ENCODE measurements at regions not wholly inside any gene's neighbourhood (a gene's known extent, or its start where the extent isn't known, plus 50 kb on each side); places are given as distances from the start of the nearest gene placed in this dataset.

DNA sequence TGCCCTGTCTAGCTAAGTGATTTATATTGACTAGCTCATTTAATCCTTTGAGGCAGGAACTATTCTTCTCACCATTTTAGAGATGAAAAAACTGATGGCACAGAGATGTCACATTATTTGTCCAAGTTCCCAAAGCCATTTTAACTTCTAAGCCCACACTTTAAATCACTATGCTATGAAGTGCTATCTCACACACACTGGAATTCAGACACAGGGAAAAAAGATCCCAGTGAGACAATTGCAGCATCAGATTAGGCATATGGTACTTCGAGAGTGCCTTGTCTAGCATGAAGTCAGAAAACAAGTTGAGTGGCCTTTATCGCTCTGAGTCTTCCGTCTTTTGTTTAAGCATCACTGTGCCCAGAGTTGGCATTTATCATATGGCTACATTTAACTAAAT is 54.1 kb upstream of the PDE7B start:
- H3K9ac ChIP-seq (ENCODE audit: insufficient read depth, low read depth, low read length): no peak overlapping the region
- H3K4me2 ChIP-seq (ENCODE audit: low read depth, low read length): no peak overlapping the region
- H3K9me3 ChIP-seq (ENCODE audit: low read length): no peaks in the 10 kb centered on the region
- 59% methylated on average over 3 of the region's 3 CpGs for WGBS (ENCODE audit: low lambda C conversion rate)
- DNase-seq (ENCODE audit: low spot score): no peak
- no peaks in the 10 kb centered on the region for H3K27me3 ChIP-seq (ENCODE audit: control insufficient read depth in 1 of 2, insufficient read depth in 2 of 2, low read length in 2 of 2)
- no peaks in the 10 kb centered on the region for H3K79me2 ChIP-seq (ENCODE audit: insufficient read depth, low read length)
- POLR2A ChIA-PET: no interaction called here
- H3K4me1 ChIP-seq (ENCODE audit: insufficient read depth, low read length): no peaks in the 10 kb centered on the region
- no peak for ATAC-seq
- in situ Hi-C loops (cut with HindIII; ENCODE audit: extremely low pct_ligation_motif_present, low pct_unique_long_range_greater_than_20kb) (no loop called here), intact Hi-C loops (cut with micrococcal nuclease; ENCODE audit: unreplicated experiment) (no loop called here)
- CTCF ChIA-PET (ENCODE audit: low intra/inter-chr PET ratio, low total read pairs): no interaction called here
- no peaks in the 10 kb centered on the region for H4K20me1 ChIP-seq (ENCODE audit: insufficient read depth, low read length)
- BruUV-seq (replicated peaks): no TSS peak
- no peak overlapping the region for H3K27ac ChIP-seq (ENCODE audit: extremely low read length, insufficient read depth, low read length)
- FAIRE-seq: no peak
- no peaks in the 10 kb centered on the region for H3K36me3 ChIP-seq (replicated peaks in 1 of 2; ENCODE audit: control insufficient read depth in 1 of 2, insufficient read depth in 2 of 2, low read length in 2 of 2)
- H2AFZ ChIP-seq (ENCODE audit: low read length): no peak overlapping the region
- H3K4me3 ChIP-seq (replicated peaks in 1 of 3; ENCODE audit: insufficient read depth in 1 of 3, low read depth in 2 of 3, low read length in 3 of 3): no peak overlapping the region
- TF ChIP-seq ZKSCAN5 (CRISPR knock-in tag; IDR thresholded peaks at IDR 0.05): no peak
- TF ChIP-seq NRL (CRISPR knock-in tag; IDR thresholded peaks at IDR 0.05; ENCODE audit: borderline replicate concordance): no peak
- no peak for TF ChIP-seq ZIK1 (CRISPR knock-in tag; IDR thresholded peaks at IDR 0.05; ENCODE audit: borderline replicate concordance, low read depth)
- TF ChIP-seq ATM (IDR thresholded peaks at IDR 0.05; ENCODE audit: borderline replicate concordance): no peak
- no peak for TF ChIP-seq ZSCAN20 (CRISPR knock-in tag; IDR thresholded peaks at IDR 0.05; ENCODE audit: borderline replicate concordance)
- TF ChIP-seq, protein P1, sequence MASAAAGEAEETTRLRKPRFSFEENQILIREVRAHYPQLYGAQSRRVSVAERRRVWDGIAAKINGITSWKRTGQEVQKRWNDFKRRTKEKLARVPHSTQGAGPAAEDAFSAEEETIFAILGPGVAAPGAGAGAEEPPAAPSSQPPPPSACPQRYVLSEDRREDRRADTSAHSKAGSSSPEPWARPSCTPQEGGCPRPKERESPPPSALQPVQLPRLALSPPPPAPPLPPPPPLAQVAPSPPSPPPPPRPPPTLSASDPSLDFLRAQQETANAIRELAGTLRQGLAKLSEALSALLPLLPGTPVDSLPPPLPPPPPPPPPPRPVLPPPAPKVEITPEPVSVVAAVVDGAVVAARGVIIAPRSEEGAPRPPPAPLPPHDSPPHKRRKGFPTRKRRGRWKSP (CRISPR knock-in tag; IDR thresholded peaks at IDR 0.05): no peak
- no peak for TF ChIP-seq ZSCAN12 (CRISPR knock-in tag; IDR thresholded peaks at IDR 0.05)
- TF ChIP-seq HIVEP1 (CRISPR knock-in tag; IDR thresholded peaks at IDR 0.05): no peak
- TF ChIP-seq ZNF354B (CRISPR knock-in tag; IDR thresholded peaks at IDR 0.05): no peak
- TF ChIP-seq, protein P2, sequence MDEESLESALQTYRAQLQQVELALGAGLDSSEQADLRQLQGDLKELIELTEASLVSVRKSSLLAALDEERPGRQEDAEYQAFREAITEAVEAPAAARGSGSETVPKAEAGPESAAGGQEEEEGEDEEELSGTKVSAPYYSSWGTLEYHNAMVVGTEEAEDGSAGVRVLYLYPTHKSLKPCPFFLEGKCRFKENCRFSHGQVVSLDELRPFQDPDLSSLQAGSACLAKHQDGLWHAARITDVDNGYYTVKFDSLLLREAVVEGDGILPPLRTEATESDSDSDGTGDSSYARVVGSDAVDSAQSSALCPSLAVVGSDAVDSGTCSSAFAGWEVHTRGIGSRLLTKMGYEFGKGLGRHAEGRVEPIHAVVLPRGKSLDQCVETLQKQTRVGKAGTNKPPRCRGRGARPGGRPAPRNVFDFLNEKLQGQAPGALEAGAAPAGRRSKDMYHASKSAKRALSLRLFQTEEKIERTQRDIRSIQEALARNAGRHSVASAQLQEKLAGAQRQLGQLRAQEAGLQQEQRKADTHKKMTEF (CRISPR knock-in tag; IDR thresholded peaks at IDR 0.05): no peak
- TF ChIP-seq, protein P3, sequence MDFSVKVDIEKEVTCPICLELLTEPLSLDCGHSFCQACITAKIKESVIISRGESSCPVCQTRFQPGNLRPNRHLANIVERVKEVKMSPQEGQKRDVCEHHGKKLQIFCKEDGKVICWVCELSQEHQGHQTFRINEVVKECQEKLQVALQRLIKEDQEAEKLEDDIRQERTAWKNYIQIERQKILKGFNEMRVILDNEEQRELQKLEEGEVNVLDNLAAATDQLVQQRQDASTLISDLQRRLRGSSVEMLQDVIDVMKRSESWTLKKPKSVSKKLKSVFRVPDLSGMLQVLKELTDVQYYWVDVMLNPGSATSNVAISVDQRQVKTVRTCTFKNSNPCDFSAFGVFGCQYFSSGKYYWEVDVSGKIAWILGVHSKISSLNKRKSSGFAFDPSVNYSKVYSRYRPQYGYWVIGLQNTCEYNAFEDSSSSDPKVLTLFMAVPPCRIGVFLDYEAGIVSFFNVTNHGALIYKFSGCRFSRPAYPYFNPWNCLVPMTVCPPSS (IDR thresholded peaks at IDR 0.05): no peak
- no peak for TF ChIP-seq FIP1L1 (IDR thresholded peaks at IDR 0.05; ENCODE audit: borderline replicate concordance, insufficient read depth, low read depth, low read length)
- TF ChIP-seq TARDBP (CRISPR knock-in tag; IDR thresholded peaks at IDR 0.05): no peak
- TF ChIP-seq, protein P4, sequence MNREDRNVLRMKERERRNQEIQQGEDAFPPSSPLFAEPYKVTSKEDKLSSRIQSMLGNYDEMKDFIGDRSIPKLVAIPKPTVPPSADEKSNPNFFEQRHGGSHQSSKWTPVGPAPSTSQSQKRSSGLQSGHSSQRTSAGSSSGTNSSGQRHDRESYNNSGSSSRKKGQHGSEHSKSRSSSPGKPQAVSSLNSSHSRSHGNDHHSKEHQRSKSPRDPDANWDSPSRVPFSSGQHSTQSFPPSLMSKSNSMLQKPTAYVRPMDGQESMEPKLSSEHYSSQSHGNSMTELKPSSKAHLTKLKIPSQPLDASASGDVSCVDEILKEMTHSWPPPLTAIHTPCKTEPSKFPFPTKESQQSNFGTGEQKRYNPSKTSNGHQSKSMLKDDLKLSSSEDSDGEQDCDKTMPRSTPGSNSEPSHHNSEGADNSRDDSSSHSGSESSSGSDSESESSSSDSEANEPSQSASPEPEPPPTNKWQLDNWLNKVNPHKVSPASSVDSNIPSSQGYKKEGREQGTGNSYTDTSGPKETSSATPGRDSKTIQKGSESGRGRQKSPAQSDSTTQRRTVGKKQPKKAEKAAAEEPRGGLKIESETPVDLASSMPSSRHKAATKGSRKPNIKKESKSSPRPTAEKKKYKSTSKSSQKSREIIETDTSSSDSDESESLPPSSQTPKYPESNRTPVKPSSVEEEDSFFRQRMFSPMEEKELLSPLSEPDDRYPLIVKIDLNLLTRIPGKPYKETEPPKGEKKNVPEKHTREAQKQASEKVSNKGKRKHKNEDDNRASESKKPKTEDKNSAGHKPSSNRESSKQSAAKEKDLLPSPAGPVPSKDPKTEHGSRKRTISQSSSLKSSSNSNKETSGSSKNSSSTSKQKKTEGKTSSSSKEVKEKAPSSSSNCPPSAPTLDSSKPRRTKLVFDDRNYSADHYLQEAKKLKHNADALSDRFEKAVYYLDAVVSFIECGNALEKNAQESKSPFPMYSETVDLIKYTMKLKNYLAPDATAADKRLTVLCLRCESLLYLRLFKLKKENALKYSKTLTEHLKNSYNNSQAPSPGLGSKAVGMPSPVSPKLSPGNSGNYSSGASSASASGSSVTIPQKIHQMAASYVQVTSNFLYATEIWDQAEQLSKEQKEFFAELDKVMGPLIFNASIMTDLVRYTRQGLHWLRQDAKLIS (CRISPR knock-in tag; IDR thresholded peaks at IDR 0.05): no peak
- TF ChIP-seq, protein P5, sequence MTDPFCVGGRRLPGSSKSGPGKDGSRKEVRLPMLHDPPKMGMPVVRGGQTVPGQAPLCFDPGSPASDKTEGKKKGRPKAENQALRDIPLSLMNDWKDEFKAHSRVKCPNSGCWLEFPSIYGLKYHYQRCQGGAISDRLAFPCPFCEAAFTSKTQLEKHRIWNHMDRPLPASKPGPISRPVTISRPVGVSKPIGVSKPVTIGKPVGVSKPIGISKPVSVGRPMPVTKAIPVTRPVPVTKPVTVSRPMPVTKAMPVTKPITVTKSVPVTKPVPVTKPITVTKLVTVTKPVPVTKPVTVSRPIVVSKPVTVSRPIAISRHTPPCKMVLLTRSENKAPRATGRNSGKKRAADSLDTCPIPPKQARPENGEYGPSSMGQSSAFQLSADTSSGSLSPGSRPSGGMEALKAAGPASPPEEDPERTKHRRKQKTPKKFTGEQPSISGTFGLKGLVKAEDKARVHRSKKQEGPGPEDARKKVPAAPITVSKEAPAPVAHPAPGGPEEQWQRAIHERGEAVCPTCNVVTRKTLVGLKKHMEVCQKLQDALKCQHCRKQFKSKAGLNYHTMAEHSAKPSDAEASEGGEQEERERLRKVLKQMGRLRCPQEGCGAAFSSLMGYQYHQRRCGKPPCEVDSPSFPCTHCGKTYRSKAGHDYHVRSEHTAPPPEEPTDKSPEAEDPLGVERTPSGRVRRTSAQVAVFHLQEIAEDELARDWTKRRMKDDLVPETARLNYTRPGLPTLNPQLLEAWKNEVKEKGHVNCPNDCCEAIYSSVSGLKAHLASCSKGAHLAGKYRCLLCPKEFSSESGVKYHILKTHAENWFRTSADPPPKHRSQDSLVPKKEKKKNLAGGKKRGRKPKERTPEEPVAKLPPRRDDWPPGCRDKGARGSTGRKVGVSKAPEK (CRISPR knock-in tag; IDR thresholded peaks at IDR 0.05; ENCODE audit: borderline replicate concordance): no peak

Measured in HepG2 (cell line).